GM21360 (cell line): ENCODE measurements at regions not wholly inside any gene's neighbourhood (a gene's known extent, or its start where the extent isn't known, plus 50 kb on each side); places are given as distances from the start of the nearest gene placed in this dataset.

ENCODE experiments used
- ATAC-seq: cut with Tn5 transposase; IDR thresholded peaks from one replicate; pipeline ENCODE4 v1.9.1; 2021; ENCODE audit warnings: mild to moderate bottlenecking, moderate library complexity; ENCODE audit not compliant: unreplicated experiment

- ATAC-seq: no peak
Measured at GRCh38 chr9:82208741-82209450, 220.3 kb downstream of the SPATA31D1 start.

- ATAC-seq: peak; percentile 79
Measured at GRCh38 chr9:82209797-82210470, 221.4 kb downstream of the SPATA31D1 start.

DNA sequence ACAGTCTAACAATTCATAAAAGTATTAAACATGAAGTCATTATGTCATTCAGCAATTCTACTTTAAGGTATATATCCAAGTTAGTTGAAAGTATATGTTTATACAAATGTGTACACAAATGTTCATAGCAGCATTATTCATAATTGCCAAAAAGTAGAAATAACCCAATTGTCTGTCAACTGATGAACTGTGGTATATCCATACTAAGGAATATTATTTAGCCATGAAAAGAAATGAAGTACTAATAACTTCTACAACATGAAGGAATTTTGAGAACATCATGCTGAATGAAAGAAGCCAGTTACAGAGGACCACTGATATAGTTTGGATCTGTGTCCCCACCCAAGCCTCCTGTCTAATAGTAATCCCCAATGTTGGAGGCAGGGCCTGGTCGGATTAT, 224.3 kb downstream of the SPATA31D1 start:
- no peak for ATAC-seq

GRCh38 chr9:82216435-82216834, 227.9 kb downstream of the SPATA31D1 start:
- ATAC-seq: no peak

- ATAC-seq: no peak
Measured at GRCh38 chr9:82223442-82223841, 234.9 kb downstream of the SPATA31D1 start.

- no peak for ATAC-seq
Measured at GRCh38 chr9:82231411-82231810, 242.8 kb downstream of the SPATA31D1 start.

DNA sequence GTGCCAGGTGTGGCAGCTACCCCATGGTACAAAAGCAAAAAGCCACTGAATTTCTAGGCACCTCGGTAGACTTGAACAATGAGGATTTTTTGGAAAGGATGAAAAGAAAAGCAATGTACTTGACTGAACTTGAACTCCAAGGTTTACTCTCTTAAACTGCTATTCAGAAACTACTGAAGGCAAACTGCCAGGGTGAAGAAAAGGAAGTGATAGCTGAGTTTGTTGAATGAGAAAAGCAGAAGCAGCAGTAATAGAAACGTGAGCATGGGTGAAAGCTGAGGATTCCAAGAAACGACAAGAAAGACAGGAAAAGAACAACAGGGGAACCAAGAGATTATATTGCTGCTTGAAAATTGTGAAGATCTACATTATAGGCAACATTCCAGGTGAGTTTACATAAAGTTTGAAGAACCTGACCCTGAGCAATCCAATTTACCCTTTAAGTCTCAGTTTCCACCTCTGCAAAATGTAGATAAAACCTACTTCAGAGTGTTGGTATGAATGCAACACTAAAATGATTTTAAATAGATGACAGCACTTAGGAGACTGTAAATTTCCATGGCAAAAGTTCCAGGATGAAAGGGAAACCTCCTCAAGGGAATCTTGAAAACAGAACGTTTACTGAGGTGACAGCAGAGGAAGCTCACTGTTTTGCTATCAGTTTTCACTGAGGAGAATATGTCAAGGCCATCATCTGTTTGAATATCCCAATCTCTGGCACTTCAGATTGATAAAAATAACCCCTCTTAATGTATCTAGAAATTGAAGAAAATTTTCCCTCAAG, 245.8 kb downstream of the SPATA31D1 start:
- ATAC-seq: no peak

DNA sequence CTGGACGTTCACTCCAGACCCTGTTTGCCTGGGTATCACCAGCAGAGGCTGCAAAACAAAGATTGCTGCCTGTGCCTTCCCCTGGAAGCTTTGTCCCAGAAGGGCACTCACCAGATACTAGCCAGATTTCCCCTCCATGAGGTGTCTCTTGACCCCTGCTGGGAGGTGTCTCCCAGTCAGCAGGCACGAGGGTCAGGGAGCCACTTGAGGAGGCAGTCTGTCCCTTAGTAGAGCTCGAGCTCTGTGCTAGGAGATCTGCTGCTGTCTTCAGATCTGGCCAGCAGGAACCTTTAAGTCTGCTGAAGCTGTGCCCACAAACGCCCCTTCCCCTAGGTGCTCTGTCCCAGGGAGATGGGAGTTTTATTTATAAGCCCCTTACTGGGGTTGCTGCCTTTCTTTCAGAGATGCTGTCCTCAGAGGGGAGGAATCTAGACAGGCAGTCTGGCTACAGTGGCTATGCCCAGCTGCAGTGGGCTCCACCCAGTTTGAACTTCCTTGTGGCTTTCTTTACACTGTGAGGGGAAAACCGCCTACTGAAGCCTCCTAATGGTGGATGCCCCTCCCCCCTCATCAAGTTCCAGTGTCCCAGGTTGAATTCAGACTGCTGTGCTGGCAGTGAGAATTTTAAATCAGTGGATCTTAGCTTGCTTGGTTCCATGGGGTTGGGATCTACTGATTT, 253.9 kb downstream of the SPATA31D1 start:
- no peak for ATAC-seq

- no peak for ATAC-seq
Measured at GRCh38 chr9:82247318-82247717, 258.7 kb downstream of the SPATA31D1 start.

DNA sequence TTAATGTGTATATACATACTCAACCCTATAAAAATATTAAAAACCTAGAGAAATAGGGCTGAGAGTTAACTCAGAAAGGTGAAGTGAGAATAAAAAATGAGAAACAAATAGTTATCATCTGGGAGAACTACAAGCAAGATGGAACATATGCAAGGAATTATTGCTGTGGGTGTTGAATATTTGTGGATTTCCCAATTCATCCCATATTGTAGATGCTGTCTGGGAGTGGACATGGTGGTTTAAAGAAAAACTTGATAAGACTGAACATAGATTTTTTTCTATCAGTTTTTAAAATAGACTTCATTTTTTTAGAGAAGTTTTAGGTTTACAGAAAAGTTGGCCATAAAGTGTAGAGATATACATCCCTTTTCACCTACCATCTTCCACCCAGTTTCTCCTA, 263.5 kb downstream of the SPATA31D1 start:
- no peak for ATAC-seq

DNA sequence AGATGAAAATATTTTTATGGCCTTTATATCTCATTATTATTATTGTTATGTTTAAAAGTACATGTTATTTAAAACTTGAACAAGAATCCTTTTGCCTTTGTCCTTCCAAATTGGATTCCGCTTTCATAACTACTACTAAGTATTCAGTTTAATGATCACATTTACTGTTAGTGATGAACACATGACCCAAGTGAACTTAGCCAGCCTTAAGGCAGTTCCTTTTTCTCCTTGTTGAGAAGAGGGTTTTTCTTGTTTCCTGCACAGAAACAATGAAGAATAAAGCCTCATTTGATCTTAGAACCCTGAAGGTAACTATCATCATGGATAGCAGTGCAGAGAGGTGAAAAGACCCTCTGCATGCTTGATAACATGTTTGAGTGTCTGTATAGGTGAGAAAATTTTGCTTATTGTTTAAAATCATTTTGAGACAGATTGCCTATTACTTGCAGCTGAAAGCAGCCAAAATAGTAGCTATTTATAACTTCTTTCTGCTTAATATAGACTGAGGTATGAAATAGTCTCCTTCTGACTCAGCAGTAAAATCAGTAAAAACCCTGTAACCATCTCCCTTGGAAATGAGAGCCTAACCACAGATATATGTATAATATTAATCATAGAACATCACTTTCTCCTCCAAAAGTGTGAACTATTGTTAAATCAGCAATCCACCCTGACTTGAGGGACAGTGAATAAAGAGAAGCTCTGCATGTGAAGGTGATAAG, 266.2 kb downstream of the SPATA31D1 start:
- ATAC-seq: no peak

DNA sequence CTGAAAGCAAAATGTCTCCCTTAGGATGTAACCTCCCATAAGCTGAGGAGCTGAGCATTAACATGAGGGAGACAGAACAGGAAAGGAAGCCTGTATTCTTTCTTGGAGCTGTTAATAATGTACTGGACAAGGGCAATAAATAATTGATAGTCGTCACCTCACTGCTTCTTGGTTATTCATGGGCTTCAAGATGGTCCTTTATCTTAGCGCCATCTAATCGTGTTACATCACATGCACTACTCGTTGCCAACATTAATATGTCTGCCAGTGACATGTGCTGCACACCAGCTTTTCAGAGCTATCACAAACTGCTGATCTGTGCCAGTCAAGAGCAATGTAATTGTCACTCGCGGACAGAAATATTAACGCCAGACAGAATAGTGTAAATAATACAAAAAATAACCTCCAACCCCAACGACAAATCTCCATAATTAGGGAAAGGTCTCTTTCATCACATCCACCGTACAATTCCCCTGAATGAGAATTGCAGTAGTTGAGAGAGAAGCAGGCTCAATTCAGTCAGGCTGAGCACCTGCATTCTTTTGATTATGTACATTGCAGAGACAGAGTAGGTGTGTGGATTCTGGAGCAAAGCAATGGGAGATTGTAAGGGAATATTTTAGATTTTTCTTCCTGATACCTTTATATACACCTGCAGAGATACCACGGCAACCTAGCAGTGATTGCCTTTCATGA, 267.1 kb downstream of the SPATA31D1 start:
- no peak for ATAC-seq

- ATAC-seq: no peak
Measured at GRCh38 chr9:82260691-82261090, 272.1 kb downstream of the SPATA31D1 start.

DNA sequence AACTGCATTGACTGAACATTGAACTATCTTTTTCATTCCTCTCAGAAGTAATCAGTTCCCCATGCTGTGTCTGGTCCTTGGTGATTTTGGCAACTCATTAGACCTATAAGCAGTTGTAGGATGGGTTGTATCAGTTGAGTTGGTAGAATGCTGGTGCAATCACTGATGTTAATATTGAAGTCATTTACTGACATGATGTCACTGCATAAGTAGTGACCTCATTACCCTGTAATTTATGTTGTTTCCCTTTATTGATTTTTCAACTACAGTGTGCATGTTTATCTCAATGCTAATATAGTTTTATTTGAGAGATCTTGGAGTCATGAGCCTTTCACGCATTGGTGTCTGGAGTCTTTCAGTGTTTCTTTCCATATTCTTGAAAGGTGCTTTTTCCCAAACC, 275.0 kb downstream of the SPATA31D1 start:
- no peak for ATAC-seq

DNA sequence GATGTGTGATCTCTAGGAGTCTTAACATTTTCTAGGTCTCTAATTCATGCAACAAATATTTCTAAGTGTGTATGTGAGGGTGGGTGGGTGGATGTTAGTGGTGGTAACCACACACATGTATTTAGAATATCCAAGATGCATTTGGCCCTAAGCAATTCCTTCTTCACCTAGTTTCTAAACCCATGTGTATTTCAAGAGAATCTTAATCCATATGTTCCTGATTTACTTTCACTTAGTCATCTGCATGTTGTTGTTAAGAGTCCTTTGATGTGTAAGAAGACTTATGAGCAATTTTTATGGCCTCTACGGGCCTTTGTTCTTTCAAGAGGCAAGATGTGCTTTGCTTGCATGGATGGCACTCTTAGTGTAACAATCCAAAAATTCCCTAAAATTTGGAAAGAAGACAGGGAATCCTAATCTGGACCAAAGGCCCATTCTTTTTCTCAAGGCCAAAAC, 282.6 kb downstream of the SPATA31D1 start:
- no peak for ATAC-seq

- ATAC-seq: no peak
Measured at GRCh38 chr9:82273121-82273520, 284.5 kb downstream of the SPATA31D1 start.

GRCh38 chr9:82275258-82275927, 286.8 kb downstream of the SPATA31D1 start:
- no peak for ATAC-seq

DNA sequence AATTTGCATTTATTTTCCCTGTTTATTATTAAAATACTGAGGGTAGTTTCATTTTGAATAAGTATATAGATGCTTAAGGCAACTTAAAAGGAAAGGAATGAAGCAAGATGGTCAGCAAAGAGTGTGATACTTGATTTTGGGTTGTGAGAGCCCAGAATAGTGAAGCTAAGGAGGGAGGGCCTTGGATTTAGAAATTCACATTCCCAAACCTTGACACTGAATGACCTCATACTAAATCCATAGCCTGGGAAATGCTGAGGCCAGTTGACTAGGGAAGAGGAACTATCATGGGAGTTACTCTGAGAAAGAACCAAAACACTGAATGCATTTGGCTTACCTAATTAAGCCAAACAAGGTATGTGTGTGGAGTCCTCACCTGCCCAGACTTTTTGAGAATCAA, 292.5 kb downstream of the SPATA31D1 start:
- no peak for ATAC-seq

GRCh38 chr9:82284758-82285157, 296.2 kb downstream of the SPATA31D1 start:
- no peak for ATAC-seq
